Left lung (tissue), 4 donors: ENCODE measurements at regions not wholly inside any gene's neighbourhood (a gene's known extent, or its start where the extent isn't known, plus 50 kb on each side); places are given as distances from the start of the nearest gene placed in this dataset.
"Not testable (repeated sequence)": the region's sequence is repeated elsewhere in the genome, so short reads cannot be mapped to it uniquely, and the experiment has no call there.

ENCODE experiments used
- ATAC-seq: fragments of 200-7000 bp; cut with Tn5 transposase; one replicate; pipeline ENCODE4 v1.9.1; 2020; ENCODE audit warnings: moderate library complexity
- DNase-seq, 4 donors: peaks; one replicate each; pipeline ENCODE4 v3.0.0-alpha.2; 2013 to 2020
- H3K27ac ChIP-seq, 2 donors: fragments of 200-600 bp; sonication (generic) in 1 of 2; one replicate each; pipeline versions ENCODE4 v1.5.0 to v1.8.0; 2020 to 2021
- H3K27me3 ChIP-seq, 2 donors: fragments of 200-600 bp; sonication (generic) in 1 of 2; one replicate each; pipeline versions ENCODE4 v1.5.0 to v1.8.0; 2020 to 2021
- H3K36me3 ChIP-seq, 2 donors: fragments of 200-600 bp; sonication (generic) in 1 of 2; one replicate each; pipeline versions ENCODE4 v1.5.0 to v1.8.0; 2020 to 2021
- H3K4me1 ChIP-seq, 2 donors: fragments of 200-600 bp; one replicate each; pipeline ENCODE4 v1.8.0; 2021
- H3K4me3 ChIP-seq, 2 donors: fragments of 200-600 bp; sonication (generic) in 1 of 2; one replicate each; pipeline versions ENCODE4 v1.5.0 to v1.8.0; 2020 to 2021; ENCODE audit warnings: mild to moderate bottlenecking in 1 of 2
- H3K9me3 ChIP-seq, 2 donors: fragments of 200-600 bp; sonication (generic) in 1 of 2; one replicate each; pipeline versions ENCODE4 v1.5.0 to v1.8.0; 2020 to 2021
- intact Hi-C, 2 donors: fragments of 100-400 bp; cut with DNase I; formaldehyde crosslinking; loops; one replicate each; pipeline versions ENCODE4 v1.11.2 to v1.14.2; 2022
- TF ChIP-seq, protein P1 (sequence below), 2 donors: fragments of 200-600 bp; sonication (generic) in 1 of 2; IDR thresholded peaks; one replicate each; pipeline versions ENCODE4 v1.5.0 to v1.8.0; 2021; ENCODE audit warnings: antibody characterized with exemption in 2 of 2
- donor health status: DM: no; HTN: yes; CAD: no.
- donor health status: DM: no; HTN: no; CAD: no.

DNA sequence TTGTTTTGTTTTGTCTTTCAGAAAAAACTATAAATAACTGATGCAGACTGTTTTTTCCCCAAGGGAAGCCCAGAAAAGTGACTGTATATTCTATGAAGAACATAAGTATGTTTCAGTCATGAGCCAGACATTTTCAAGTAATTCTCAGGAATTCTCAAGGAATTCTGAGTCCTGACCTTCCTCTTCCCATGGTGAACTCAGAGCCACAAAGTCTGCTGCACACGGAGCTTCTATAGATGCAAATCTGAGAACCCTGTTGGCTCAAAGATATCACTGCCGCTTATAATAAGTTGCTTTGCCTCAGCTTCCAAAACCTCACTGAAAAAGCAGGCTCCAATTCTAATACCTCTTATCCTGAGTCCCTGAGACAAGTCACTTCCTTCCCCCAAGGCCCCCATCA, 418.5 kb upstream of the RUNX1 start:
- intact Hi-C loops = no loop called here
- no peak for ATAC-seq

DNA sequence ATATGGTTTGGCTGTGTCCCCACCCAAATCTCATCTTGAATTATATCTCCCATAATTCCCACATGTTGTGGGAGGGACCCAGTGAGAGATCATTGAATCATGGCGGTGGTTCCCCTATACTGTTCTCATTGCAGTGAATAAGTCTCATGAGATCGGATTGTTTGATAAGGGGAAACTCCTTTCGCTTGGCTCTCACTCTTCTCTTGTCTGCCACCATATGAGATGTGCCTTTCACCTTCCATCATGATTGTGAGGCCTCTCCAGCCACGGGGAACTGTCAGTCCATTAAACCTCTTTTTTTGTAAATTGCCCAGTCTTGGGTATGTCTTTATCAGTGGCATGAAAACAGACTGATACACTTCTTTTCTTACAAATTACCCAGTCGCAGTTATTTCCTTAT, 417.6 kb upstream of the RUNX1 start:
- H3K27me3 ChIP-seq, intact Hi-C loops: not testable (repeated sequence)

More for the DNA sequence above, 418.5 kb upstream of the RUNX1 start:
- peaks cover 0 to 3% of the 10 kb centered on the region in 2 donors for H3K4me1 ChIP-seq
- TF ChIP-seq, protein P1, sequence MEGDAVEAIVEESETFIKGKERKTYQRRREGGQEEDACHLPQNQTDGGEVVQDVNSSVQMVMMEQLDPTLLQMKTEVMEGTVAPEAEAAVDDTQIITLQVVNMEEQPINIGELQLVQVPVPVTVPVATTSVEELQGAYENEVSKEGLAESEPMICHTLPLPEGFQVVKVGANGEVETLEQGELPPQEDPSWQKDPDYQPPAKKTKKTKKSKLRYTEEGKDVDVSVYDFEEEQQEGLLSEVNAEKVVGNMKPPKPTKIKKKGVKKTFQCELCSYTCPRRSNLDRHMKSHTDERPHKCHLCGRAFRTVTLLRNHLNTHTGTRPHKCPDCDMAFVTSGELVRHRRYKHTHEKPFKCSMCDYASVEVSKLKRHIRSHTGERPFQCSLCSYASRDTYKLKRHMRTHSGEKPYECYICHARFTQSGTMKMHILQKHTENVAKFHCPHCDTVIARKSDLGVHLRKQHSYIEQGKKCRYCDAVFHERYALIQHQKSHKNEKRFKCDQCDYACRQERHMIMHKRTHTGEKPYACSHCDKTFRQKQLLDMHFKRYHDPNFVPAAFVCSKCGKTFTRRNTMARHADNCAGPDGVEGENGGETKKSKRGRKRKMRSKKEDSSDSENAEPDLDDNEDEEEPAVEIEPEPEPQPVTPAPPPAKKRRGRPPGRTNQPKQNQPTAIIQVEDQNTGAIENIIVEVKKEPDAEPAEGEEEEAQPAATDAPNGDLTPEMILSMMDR (IDR thresholded peaks at IDR 0.05) = no peak
- H3K27ac ChIP-seq = no peak overlapping the region
- no peaks in the 10 kb centered on the region for H3K27me3 ChIP-seq
- H3K36me3 ChIP-seq = no peaks in the 10 kb centered on the region
- no peaks in the 10 kb centered on the region for H3K9me3 ChIP-seq
- DNase-seq = no peak
- H3K4me3 ChIP-seq = no peak overlapping the region

DNA sequence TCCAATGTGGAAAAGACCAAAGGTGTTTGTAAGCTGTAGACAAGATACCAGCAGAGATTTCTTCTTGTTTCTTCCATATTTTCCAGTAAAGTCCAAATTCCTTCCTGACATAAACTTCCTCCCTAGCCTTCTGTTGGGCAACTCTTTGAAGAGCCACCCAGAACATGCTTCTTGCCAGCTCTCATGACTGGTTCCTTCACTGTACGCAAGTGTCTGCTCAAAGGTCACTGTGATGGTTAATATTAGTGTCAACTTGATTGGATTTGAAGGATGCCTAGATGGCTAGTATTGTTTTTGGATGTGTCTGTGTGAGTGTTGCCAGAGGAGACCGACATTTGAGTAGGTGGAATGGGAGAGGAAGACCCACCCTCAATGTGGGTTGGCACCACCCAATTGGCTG, 416.6 kb upstream of the RUNX1 start:
- no peaks in the 10 kb centered on the region for H3K9me3 ChIP-seq
- ATAC-seq = peak; percentile 40
- H3K4me3 ChIP-seq = no peak overlapping the region
- no peak for DNase-seq
- no peak overlapping the region for H3K27ac ChIP-seq
- H3K4me1 ChIP-seq = peaks cover 0 to 3% of the 10 kb centered on the region in 2 donors
- no peaks in the 10 kb centered on the region for H3K36me3 ChIP-seq
- TF ChIP-seq, protein P1 (IDR thresholded peaks at IDR 0.05) = no peak
- no peaks in the 10 kb centered on the region for H3K27me3 ChIP-seq
- intact Hi-C loops = no loop called here

More for the DNA sequence above, 417.6 kb upstream of the RUNX1 start:
- H3K9me3 ChIP-seq, H3K36me3 ChIP-seq, H3K4me3 ChIP-seq, DNase-seq, H3K4me1 ChIP-seq, H3K27ac ChIP-seq, ATAC-seq: not testable (repeated sequence)

DNA sequence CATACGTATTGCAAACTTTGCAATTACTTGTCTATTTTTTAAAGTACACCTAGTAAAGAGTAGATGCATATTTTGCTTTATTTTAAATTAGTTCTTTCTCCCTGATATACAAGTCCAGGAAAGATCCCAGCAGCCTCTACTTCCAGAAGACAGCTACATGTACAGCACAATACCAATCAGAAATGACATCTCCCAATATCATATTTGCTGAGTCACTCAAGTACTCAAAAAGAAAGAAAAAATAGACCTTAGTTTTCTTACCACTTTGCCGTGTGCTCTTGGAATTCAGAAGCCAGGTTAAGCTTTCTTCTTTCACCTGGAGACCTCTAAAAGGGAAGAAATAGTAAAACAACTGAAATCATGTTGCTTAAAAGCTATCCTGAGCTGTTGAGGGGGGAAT, 412.6 kb upstream of the RUNX1 start:
- H3K27ac ChIP-seq = no peak overlapping the region
- ATAC-seq (no peak), DNase-seq (no peak)
- no peak overlapping the region for H3K4me3 ChIP-seq
- no peaks in the 10 kb centered on the region for H3K4me1 ChIP-seq
- no peaks in the 10 kb centered on the region for H3K9me3 ChIP-seq
- H3K27me3 ChIP-seq = no peaks in the 10 kb centered on the region
- TF ChIP-seq, protein P1 (IDR thresholded peaks at IDR 0.05) = no peak
- intact Hi-C loops = no loop called here
- no peaks in the 10 kb centered on the region for H3K36me3 ChIP-seq

DNA sequence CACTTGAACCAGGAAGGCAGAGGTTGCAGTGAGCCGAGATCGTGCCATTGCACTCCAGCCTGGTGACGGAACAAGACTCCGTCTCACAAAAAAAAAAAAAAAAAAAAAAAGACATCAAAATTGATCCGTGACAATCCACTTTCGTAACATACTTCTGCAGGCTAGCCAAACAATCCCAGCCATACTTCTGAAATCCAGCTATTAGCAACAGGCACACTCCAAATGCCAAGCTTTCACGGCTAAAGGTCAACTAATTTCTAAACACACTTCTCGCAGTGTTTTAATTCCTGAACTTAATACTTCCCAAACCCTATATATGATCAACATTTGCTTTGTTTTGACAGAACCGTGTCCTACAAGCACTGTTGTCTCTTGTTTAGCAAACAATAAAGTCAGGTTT, 411.3 kb upstream of the RUNX1 start:
- DNase-seq (no peak), ATAC-seq (no peak)
- TF ChIP-seq, protein P1 (IDR thresholded peaks at IDR 0.05) = no peak
- Histone ChIP-seq H3K9me3 (no peaks in the 10 kb centered on the region), H3K27me3 (no peaks in the 10 kb centered on the region), H3K4me1 (no peaks in the 10 kb centered on the region), H3K4me3 (no peak overlapping the region), H3K27ac (no peak overlapping the region), H3K36me3 (no peaks in the 10 kb centered on the region)
- intact Hi-C loops = no loop called here

DNA sequence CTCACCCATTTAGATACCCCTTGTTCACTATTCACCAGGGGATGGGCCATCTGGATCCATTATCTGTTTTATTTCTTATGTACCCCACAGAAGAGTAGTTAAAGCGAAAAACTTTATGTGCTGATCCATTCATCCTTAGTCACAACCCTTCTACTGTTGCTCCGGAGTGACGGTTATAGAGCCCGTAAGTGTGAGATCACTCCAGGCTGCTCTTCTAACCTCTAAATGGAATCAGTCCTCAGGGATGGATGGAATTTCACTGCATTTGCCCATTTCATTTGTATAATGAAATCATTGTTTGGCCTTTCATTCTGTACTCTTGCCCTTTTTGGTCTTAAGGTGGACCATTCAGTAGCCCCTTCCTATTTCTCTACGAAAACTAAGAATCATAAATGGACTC, 409.3 kb upstream of the RUNX1 start:
- H3K27me3 ChIP-seq = no peaks in the 10 kb centered on the region
- no peaks in the 10 kb centered on the region for H3K36me3 ChIP-seq
- no peak overlapping the region for H3K4me3 ChIP-seq
- ATAC-seq (no peak), DNase-seq (no peak)
- H3K4me1 ChIP-seq = no peaks in the 10 kb centered on the region
- H3K27ac ChIP-seq = no peak overlapping the region
- intact Hi-C loops = no loop called here
- TF ChIP-seq, protein P1 (IDR thresholded peaks at IDR 0.05) = no peak
- H3K9me3 ChIP-seq = no peaks in the 10 kb centered on the region
